GM23338 (cell line): ENCODE measurements at regions not wholly inside any gene's neighbourhood (a gene's known extent, or its start where the extent isn't known, plus 50 kb on each side); places are given as distances from the start of the nearest gene placed in this dataset.
A peak's percentile ranks its signal among the peaks of the same experiment; 100 is the strongest.

Experiments used
- ATAC-seq: fragments of 200-7000 bp; cut with Tn5 transposase; 3 replicates; pipeline ENCODE4 v1.9.1; 2020
- DNase-seq: peaks from one replicate; pipeline ENCODE4 v3.0.0-alpha.2; 2015; ENCODE audit warnings: low spot score
- H2AFZ ChIP-seq: fragments of 200-600 bp; sonication (generic); 2 replicates; pipeline ENCODE4 v1.8.0; 2016; ENCODE audit warnings: antibody characterized with exemption, mild to moderate bottlenecking, moderate library complexity
- H3F3A ChIP-seq: fragments of 200-600 bp; sonication (generic); replicated peaks from 2 replicates; pipeline ENCODE4 v1.8.0; 2017; ENCODE audit warnings: antibody characterized with exemption, mixed run types, low read depth
- H3K27ac ChIP-seq: fragments of 200-600 bp; sonication (generic); 2 replicates; pipeline ENCODE4 v1.6.1; 2016; ENCODE audit warnings: low read depth
- H3K27me3 ChIP-seq: fragments of 200-600 bp; sonication (generic); 2 replicates; pipeline ENCODE4 v1.8.0; 2016; ENCODE audit warnings: mild to moderate bottlenecking, mixed run types, moderate library complexity; ENCODE audit not compliant: insufficient read depth
- H3K36me3 ChIP-seq: fragments of 200-600 bp; sonication (generic); 2 replicates; pipeline ENCODE4 v1.8.0; 2016; ENCODE audit warnings: mild to moderate bottlenecking; ENCODE audit not compliant: insufficient read depth
- H3K4me1 ChIP-seq: fragments of 200-600 bp; sonication (generic); 2 replicates; pipeline ENCODE4 v1.8.0; 2016; ENCODE audit warnings: mild to moderate bottlenecking, moderate library complexity; ENCODE audit not compliant: insufficient read depth
- H3K4me2 ChIP-seq: fragments of 200-600 bp; sonication (generic); 2 replicates; pipeline ENCODE4 v1.7.1; 2017; ENCODE audit warnings: mixed run types
- H3K4me3 ChIP-seq: fragments of 200-600 bp; sonication (generic); 2 replicates; pipeline ENCODE4 v1.6.1; 2016; ENCODE audit warnings: mixed run types
- H3K79me2 ChIP-seq: fragments of 200-600 bp; sonication (generic); replicated peaks from 2 replicates; pipeline ENCODE4 v1.8.0; 2017; ENCODE audit warnings: mild to moderate bottlenecking; ENCODE audit not compliant: insufficient read depth
- H3K9me2 ChIP-seq: fragments of 200-600 bp; sonication (generic); 2 replicates; pipeline ENCODE4 v1.8.0; 2017; ENCODE audit not compliant: insufficient read depth
- H4K20me1 ChIP-seq: fragments of 200-600 bp; sonication (generic); replicated peaks from 2 replicates; pipeline ENCODE4 v1.8.0; 2017; ENCODE audit warnings: mild to moderate bottlenecking; ENCODE audit not compliant: insufficient read depth
- H3K27ac Mint-ChIP-seq: 2 replicates; pipeline ENCODE4 v1.8.0; 2020; ENCODE audit warnings: inconsistent platforms, mild to moderate bottlenecking, moderate library complexity, mixed read lengths
- H3K27me3 Mint-ChIP-seq: 3 replicates; pipeline ENCODE4 v1.8.0; 2022; ENCODE audit warnings: low read depth, mild to moderate bottlenecking, moderate library complexity, mixed read lengths, inconsistent platforms; ENCODE audit not compliant: insufficient read depth, poor library complexity
- H3K36me3 Mint-ChIP-seq: 3 replicates; pipeline ENCODE4 v1.8.0; 2021; ENCODE audit warnings: low read depth, mild to moderate bottlenecking, inconsistent platforms, moderate library complexity, mixed read lengths
- H3K4me1 Mint-ChIP-seq: 3 replicates; pipeline ENCODE4 v1.8.0; 2020; ENCODE audit warnings: mild to moderate bottlenecking, inconsistent platforms, mixed read lengths
- H3K4me3 Mint-ChIP-seq: 3 replicates; pipeline ENCODE4 v1.8.0; 2021; ENCODE audit warnings: moderate library complexity, mild to moderate bottlenecking, inconsistent platforms, mixed read lengths
- H3K9me3 Mint-ChIP-seq: 3 replicates; pipeline ENCODE4 v1.8.0; 2020; ENCODE audit warnings: moderate library complexity, mild to moderate bottlenecking, inconsistent platforms, mixed read lengths
- CREB1 ChIP-seq: fragments of 250-450 bp; sonication (Bioruptor Pico); IDR thresholded peaks from 2 replicates; pipeline ENCODE4 v1.5.0; 2020; ENCODE audit warnings: low read depth, mild to moderate bottlenecking, moderate library complexity
- EZH2 ChIP-seq: fragments of 200-600 bp; sonication (generic); IDR thresholded peaks from one replicate; pipeline ENCODE4 v1.8.0; 2017; ENCODE audit warnings: antibody characterized with exemption, mild to moderate bottlenecking, low read depth; ENCODE audit not compliant: unreplicated experiment
- EZH2phosphoT487 ChIP-seq: fragments of 200-600 bp; sonication (generic); IDR thresholded peaks from one replicate; pipeline ENCODE4 v1.8.1; 2018; ENCODE audit warnings: antibody characterized with exemption; ENCODE audit not compliant: unreplicated experiment
- JUNB ChIP-seq: IDR thresholded peaks from one replicate; pipeline ENCODE4 v1.6.1; 2016; ENCODE audit warnings: antibody characterized with exemption; ENCODE audit not compliant: unreplicated experiment
- NANOG ChIP-seq: IDR thresholded peaks from 2 replicates; pipeline ENCODE4 v1.6.1; 2016; ENCODE audit warnings: antibody characterized with exemption, borderline replicate concordance
- POLR2AphosphoS5 ChIP-seq: IDR thresholded peaks from 2 replicates; pipeline ENCODE4 v1.6.1; 2016; ENCODE audit warnings: antibody characterized with exemption, low read depth
- STAT1 ChIP-seq: IDR thresholded peaks from one replicate; pipeline ENCODE4 v1.6.1; 2016; ENCODE audit warnings: antibody characterized with exemption; ENCODE audit not compliant: unreplicated experiment
- ZNF114 ChIP-seq: fragments of 250-450 bp; sonication (Bioruptor Pico); IDR thresholded peaks from 2 replicates; pipeline ENCODE4 v1.5.0; 2020; ENCODE audit warnings: mild to moderate bottlenecking, moderate library complexity
- ZNF331 ChIP-seq: fragments of 250-450 bp; sonication (Bioruptor Pico); IDR thresholded peaks from 2 replicates; pipeline ENCODE4 v1.5.0; 2020; ENCODE audit warnings: low read depth, mild to moderate bottlenecking, moderate library complexity
- TF ChIP-seq, protein P1 (sequence below), 2 experiments: fragments of 200-600 bp in 1 of 2; sonication (generic) in 1 of 2; conservative IDR thresholded peaks; 2 replicates each; pipeline versions ENCODE4 v1.5.1 to v1.6.1; 2016 to 2017; ENCODE audit warnings: antibody characterized with exemption in 2 of 2, low read depth in 2 of 2, mild to moderate bottlenecking in 2 of 2, moderate library complexity in 1 of 2
- TF ChIP-seq, protein P2 (sequence below): IDR thresholded peaks from 2 replicates; pipeline ENCODE4 v1.6.1; 2016; ENCODE audit warnings: antibody characterized with exemption
- TF ChIP-seq, protein P3 (sequence below): fragments of 250-450 bp; sonication (Bioruptor Pico); IDR thresholded peaks from 2 replicates; pipeline ENCODE4 v1.5.0; 2020; ENCODE audit warnings: mild to moderate bottlenecking, moderate library complexity

DNA sequence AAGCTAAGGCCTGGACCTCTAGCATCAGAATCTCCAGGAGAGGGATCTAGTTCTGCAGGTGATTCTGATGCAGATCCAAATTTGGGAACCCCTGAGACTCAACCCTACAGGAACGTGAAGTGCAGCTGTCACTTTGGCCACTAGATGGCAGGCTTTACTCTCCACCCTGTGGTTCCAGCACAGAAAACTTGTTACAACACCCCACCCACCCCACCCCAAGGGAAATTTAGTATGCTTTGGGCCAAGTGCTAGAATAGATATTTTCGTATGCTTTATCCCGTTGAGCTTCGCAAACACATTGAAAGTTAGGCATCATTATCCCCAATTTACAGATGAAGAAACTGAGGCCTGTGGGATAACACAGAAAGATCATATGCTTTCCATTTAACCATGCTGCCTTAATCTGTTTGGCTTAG lies 232.0 kb downstream of the B3GLCT start:
- Histone ChIP-seq H3F3A (no peaks in the 10 kb centered on the region), H3K4me1 (no peaks in the 10 kb centered on the region), H4K20me1 (no peaks in the 10 kb centered on the region), H3K4me3 (no peak overlapping the region), H3K36me3 (no peaks in the 10 kb centered on the region), H3K4me2 (no peak overlapping the region), H3K27me3 (no peaks in the 10 kb centered on the region), H3K9me2 (no peaks in the 10 kb centered on the region), H2AFZ (no peak overlapping the region), H3K79me2 (no peaks in the 10 kb centered on the region), H3K27ac (no peak overlapping the region)
- TF ChIP-seq, protein P1, sequence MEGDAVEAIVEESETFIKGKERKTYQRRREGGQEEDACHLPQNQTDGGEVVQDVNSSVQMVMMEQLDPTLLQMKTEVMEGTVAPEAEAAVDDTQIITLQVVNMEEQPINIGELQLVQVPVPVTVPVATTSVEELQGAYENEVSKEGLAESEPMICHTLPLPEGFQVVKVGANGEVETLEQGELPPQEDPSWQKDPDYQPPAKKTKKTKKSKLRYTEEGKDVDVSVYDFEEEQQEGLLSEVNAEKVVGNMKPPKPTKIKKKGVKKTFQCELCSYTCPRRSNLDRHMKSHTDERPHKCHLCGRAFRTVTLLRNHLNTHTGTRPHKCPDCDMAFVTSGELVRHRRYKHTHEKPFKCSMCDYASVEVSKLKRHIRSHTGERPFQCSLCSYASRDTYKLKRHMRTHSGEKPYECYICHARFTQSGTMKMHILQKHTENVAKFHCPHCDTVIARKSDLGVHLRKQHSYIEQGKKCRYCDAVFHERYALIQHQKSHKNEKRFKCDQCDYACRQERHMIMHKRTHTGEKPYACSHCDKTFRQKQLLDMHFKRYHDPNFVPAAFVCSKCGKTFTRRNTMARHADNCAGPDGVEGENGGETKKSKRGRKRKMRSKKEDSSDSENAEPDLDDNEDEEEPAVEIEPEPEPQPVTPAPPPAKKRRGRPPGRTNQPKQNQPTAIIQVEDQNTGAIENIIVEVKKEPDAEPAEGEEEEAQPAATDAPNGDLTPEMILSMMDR (conservative IDR thresholded peaks at IDR 0.05; ENCODE audit: low read depth in 2 of 2) = peak; percentile 63 to 84
- no peak for TF ChIP-seq NANOG
- ATAC-seq = peak; percentile 80
- Mint-ChIP-seq H3K27ac (no peak overlapping the region), H3K9me3 (no peaks in the 10 kb centered on the region), H3K36me3 (no peaks in the 10 kb centered on the region), H3K27me3 (no peaks in the 10 kb centered on the region), H3K4me1 (no peaks in the 10 kb centered on the region), H3K4me3 (no peak overlapping the region)
- peak; percentile 77 for DNase-seq

DNA sequence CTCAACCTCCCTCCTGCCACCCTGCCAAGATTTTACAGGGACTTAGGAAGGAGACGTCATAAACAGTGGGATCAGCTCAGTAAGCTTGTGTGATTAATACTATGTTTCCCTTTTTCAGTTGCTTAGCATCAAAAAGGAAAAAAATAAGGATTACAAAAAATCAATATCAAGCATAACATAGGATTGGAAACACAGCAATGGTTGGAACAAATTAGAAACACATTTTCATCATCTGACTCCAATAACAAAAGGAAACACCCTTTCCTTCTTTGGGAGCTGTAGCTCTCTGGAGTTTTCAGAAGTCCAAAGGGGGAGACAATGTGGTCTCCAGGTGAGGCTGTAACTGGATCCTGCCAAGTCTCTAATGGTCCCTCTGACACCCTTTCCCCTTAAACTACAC lies 233.4 kb downstream of the B3GLCT start:
- no peak overlapping the region for H3K4me3 Mint-ChIP-seq
- H3K9me3 Mint-ChIP-seq = no peaks in the 10 kb centered on the region
- DNase-seq = no peak
- TF ChIP-seq, protein P1 (conservative IDR thresholded peaks at IDR 0.05; ENCODE audit: low read depth in 2 of 2) = no peak
- no peak for TF ChIP-seq POLR2AphosphoS5
- no peak for TF ChIP-seq EZH2
- TF ChIP-seq, protein P2, sequence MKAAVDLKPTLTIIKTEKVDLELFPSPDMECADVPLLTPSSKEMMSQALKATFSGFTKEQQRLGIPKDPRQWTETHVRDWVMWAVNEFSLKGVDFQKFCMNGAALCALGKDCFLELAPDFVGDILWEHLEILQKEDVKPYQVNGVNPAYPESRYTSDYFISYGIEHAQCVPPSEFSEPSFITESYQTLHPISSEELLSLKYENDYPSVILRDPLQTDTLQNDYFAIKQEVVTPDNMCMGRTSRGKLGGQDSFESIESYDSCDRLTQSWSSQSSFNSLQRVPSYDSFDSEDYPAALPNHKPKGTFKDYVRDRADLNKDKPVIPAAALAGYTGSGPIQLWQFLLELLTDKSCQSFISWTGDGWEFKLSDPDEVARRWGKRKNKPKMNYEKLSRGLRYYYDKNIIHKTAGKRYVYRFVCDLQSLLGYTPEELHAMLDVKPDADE = no peak
- no peak for TF ChIP-seq JUNB
- TF ChIP-seq ZNF331 = no peak
- no peak for TF ChIP-seq ZNF114
- TF ChIP-seq, protein P3, sequence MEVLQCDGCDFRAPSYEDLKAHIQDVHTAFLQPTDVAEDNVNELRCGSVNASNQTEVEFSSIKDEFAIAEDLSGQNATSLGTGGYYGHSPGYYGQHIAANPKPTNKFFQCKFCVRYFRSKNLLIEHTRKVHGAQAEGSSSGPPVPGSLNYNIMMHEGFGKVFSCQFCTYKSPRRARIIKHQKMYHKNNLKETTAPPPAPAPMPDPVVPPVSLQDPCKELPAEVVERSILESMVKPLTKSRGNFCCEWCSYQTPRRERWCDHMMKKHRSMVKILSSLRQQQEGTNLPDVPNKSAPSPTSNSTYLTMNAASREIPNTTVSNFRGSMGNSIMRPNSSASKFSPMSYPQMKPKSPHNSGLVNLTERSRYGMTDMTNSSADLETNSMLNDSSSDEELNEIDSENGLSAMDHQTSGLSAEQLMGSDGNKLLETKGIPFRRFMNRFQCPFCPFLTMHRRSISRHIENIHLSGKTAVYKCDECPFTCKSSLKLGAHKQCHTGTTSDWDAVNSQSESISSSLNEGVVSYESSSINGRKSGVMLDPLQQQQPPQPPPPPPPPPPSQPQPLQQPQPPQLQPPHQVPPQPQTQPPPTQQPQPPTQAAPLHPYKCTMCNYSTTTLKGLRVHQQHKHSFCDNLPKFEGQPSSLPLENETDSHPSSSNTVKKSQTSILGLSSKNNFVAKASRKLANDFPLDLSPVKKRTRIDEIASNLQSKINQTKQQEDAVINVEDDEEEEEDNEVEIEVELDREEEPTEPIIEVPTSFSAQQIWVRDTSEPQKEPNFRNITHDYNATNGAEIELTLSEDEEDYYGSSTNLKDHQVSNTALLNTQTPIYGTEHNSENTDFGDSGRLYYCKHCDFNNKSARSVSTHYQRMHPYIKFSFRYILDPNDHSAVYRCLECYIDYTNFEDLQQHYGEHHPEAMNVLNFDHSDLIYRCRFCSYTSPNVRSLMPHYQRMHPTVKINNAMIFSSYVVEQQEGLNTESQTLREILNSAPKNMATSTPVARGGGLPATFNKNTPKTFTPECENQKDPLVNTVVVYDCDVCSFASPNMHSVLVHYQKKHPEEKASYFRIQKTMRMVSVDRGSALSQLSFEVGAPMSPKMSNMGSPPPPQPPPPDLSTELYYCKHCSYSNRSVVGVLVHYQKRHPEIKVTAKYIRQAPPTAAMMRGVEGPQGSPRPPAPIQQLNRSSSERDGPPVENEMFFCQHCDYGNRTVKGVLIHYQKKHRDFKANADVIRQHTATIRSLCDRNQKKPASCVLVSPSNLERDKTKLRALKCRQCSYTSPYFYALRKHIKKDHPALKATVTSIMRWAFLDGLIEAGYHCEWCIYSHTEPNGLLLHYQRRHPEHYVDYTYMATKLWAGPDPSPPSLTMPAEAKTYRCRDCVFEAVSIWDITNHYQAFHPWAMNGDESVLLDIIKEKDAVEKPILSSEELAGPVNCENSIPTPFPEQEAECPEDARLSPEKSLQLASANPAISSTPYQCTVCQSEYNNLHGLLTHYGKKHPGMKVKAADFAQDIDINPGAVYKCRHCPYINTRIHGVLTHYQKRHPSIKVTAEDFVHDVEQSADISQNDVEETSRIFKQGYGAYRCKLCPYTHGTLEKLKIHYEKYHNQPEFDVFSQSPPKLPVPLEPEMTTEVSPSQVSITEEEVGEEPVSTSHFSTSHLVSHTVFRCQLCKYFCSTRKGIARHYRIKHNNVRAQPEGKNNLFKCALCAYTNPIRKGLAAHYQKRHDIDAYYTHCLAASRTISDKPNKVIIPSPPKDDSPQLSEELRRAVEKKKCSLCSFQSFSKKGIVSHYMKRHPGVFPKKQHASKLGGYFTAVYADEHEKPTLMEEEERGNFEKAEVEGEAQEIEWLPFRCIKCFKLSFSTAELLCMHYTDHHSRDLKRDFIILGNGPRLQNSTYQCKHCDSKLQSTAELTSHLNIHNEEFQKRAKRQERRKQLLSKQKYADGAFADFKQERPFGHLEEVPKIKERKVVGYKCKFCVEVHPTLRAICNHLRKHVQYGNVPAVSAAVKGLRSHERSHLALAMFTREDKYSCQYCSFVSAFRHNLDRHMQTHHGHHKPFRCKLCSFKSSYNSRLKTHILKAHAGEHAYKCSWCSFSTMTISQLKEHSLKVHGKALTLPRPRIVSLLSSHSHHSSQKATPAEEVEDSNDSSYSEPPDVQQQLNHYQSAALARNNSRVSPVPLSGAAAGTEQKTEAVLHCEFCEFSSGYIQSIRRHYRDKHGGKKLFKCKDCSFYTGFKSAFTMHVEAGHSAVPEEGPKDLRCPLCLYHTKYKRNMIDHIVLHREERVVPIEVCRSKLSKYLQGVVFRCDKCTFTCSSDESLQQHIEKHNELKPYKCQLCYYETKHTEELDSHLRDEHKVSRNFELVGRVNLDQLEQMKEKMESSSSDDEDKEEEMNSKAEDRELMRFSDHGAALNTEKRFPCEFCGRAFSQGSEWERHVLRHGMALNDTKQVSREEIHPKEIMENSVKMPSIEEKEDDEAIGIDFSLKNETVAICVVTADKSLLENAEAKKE (CRISPR knock-in tag) = no peak
- no peak for TF ChIP-seq EZH2phosphoT487
- TF ChIP-seq CREB1 (CRISPR knock-in tag) = no peak
- TF ChIP-seq NANOG = no peak
- TF ChIP-seq STAT1 = no peak

More for the DNA sequence above, 233.4 kb downstream of the B3GLCT start:
- H3K27me3 Mint-ChIP-seq = no peaks in the 10 kb centered on the region
- H4K20me1 ChIP-seq = no peaks in the 10 kb centered on the region
- no peak overlapping the region for H3K4me3 ChIP-seq
- H3F3A ChIP-seq = no peaks in the 10 kb centered on the region
- H3K27ac ChIP-seq = no peak overlapping the region
- H3K79me2 ChIP-seq = no peaks in the 10 kb centered on the region
- no peaks in the 10 kb centered on the region for H3K36me3 Mint-ChIP-seq
- H3K4me2 ChIP-seq = no peak overlapping the region
- no peaks in the 10 kb centered on the region for H3K27me3 ChIP-seq
- peak; percentile 42 for ATAC-seq
- no peaks in the 10 kb centered on the region for H3K4me1 ChIP-seq
- H3K27ac Mint-ChIP-seq = no peak overlapping the region
- no peaks in the 10 kb centered on the region for H3K36me3 ChIP-seq
- no peak overlapping the region for H2AFZ ChIP-seq
- H3K4me1 Mint-ChIP-seq = no peaks in the 10 kb centered on the region
- no peaks in the 10 kb centered on the region for H3K9me2 ChIP-seq
